ENCODE measurements at regions not wholly inside any gene's neighbourhood (a gene's known extent, or its start where the extent isn't known, plus 50 kb on each side); places are given as distances from the start of the nearest gene placed in this dataset.

DNA sequence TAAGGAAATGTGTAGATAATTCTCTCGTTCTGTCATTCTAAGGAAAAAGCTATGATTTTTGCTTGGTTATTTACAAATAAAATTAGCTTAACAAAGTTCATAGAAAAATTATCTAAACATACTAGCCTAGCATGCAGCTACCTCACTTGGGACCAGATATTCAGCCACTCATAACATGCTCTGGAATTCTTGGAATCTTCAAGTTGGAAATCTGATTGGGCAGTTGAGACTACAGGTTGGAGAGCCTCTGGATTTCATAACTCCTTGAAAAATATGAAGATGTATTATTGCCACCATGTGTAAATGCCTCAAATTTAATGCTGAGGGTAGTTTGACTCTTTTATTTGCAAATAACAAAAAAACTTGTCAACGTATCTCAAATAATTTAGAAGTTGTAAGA, 132.2 kb upstream of the GULP1 start:
- TF ChIP-seq SNAI2 (CRISPR knock-in tag; IDR thresholded peaks at IDR 0.05) (no peak), CSDC2 (CRISPR knock-in tag; IDR thresholded peaks at IDR 0.05) (no peak), ZNF565 (CRISPR knock-in tag; conservative IDR thresholded peaks at IDR 0.05; ENCODE audit: low read depth) (no peak), POU6F1 (CRISPR knock-in tag; IDR thresholded peaks at IDR 0.05; ENCODE audit: borderline replicate concordance, low read depth) (no peak), TOX (CRISPR knock-in tag; IDR thresholded peaks at IDR 0.05; ENCODE audit: borderline replicate concordance) (no peak), PPARA (CRISPR knock-in tag; IDR thresholded peaks at IDR 0.05; ENCODE audit: borderline replicate concordance) (no peak)
- TF ChIP-seq, protein P1, sequence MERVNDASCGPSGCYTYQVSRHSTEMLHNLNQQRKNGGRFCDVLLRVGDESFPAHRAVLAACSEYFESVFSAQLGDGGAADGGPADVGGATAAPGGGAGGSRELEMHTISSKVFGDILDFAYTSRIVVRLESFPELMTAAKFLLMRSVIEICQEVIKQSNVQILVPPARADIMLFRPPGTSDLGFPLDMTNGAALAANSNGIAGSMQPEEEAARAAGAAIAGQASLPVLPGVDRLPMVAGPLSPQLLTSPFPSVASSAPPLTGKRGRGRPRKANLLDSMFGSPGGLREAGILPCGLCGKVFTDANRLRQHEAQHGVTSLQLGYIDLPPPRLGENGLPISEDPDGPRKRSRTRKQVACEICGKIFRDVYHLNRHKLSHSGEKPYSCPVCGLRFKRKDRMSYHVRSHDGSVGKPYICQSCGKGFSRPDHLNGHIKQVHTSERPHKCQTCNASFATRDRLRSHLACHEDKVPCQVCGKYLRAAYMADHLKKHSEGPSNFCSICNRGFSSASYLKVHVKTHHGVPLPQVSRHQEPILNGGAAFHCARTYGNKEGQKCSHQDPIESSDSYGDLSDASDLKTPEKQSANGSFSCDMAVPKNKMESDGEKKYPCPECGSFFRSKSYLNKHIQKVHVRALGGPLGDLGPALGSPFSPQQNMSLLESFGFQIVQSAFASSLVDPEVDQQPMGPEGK (CRISPR knock-in tag; IDR thresholded peaks at IDR 0.05; ENCODE audit: borderline replicate concordance): no peak
- TF ChIP-seq, protein P2, sequence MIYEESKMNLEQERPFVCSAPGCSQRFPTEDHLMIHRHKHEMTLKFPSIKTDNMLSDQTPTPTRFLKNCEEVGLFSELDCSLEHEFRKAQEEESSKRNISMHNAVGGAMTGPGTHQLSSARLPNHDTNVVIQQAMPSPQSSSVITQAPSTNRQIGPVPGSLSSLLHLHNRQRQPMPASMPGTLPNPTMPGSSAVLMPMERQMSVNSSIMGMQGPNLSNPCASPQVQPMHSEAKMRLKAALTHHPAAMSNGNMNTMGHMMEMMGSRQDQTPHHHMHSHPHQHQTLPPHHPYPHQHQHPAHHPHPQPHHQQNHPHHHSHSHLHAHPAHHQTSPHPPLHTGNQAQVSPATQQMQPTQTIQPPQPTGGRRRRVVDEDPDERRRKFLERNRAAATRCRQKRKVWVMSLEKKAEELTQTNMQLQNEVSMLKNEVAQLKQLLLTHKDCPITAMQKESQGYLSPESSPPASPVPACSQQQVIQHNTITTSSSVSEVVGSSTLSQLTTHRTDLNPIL (CRISPR knock-in tag; IDR thresholded peaks at IDR 0.05; ENCODE audit: low read depth): no peak

All from SK-N-SH treated with all-trans-retinoic acid at 6 μM for 48 hours (cell line).